ENCODE measurements at regions not wholly inside any gene's neighbourhood (a gene's known extent, or its start where the extent isn't known, plus 50 kb on each side); places are given as distances from the start of the nearest gene placed in this dataset.
A peak's percentile ranks its signal among the peaks of the same experiment; 100 is the strongest.

DNA sequence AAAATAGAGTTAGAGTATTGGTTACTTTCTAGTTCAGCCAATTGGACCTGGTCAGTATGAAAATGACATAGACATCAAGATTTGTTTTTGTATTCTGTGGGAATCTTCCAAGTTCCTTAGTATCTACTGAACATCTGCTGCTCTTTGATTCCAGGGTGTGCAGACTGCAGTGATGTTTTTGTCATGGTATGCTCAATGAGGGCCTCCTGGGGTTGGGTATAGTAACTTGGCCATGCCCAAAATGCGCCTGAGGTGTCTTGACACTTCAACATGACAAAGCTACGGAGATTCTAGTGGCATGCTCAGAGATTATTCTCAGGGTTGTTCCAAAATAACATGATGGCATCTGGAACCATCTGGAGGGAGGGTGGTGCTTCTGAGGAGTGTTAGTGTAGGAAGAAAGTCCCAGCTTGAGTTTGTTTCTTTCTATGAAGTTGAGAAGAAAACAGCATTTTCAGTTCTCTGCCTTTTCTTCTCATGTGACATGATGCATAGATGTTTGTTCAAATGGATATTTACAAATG is 313.5 kb upstream of the TBL1XR1 start:
- FAIRE-seq (peak; percentile 11), DNase-seq (ENCODE audit: insufficient read length, low spot score) (no peak)
- TF ChIP-seq, protein P1, sequence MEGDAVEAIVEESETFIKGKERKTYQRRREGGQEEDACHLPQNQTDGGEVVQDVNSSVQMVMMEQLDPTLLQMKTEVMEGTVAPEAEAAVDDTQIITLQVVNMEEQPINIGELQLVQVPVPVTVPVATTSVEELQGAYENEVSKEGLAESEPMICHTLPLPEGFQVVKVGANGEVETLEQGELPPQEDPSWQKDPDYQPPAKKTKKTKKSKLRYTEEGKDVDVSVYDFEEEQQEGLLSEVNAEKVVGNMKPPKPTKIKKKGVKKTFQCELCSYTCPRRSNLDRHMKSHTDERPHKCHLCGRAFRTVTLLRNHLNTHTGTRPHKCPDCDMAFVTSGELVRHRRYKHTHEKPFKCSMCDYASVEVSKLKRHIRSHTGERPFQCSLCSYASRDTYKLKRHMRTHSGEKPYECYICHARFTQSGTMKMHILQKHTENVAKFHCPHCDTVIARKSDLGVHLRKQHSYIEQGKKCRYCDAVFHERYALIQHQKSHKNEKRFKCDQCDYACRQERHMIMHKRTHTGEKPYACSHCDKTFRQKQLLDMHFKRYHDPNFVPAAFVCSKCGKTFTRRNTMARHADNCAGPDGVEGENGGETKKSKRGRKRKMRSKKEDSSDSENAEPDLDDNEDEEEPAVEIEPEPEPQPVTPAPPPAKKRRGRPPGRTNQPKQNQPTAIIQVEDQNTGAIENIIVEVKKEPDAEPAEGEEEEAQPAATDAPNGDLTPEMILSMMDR (IDR thresholded peaks at IDR 0.05; ENCODE audit: insufficient read depth, missing control alignments): no peak

DNA sequence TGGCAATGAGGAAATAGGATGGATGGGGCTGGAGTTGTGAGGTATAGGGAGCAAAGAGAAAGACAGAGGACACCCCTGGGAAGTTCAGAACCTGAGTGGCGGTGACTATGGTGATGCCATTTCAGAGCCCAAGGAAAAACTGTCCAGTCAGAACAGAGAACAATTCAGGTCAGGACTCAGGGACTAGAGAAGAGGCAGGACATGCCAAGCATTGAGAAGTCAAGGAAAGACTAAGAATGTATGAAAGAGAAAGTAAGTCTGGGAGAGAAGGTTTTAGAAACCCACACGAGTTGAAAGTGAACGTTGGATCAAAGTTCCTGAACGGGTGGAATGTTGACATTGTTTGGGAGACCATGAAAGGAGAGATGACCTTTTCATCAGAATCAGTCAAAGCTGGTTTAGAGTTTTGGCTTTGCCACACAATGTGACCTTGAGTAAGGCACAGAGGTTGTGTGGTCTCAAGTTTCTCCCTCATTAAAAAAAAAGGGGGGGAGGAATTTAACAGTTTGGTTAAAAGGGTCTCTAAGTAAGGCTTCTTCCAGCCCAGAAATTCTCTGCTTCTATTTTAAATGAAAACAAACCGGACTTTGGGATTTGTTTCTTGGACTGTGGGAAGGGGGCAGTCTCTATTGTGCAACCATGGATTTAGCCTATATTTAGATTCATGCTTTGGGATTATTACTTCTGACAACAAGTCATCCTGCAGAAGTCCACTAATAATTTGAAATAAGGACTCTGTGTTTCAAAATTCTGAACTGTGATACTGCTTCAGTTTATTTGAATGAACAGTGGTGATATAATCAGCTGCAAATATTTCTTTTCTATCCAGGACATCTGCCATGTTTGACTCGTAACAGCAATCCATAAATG is 315.9 kb upstream of the TBL1XR1 start:
- DNase-seq (ENCODE audit: insufficient read length, low spot score): no peak
- TF ChIP-seq, protein P1 (IDR thresholded peaks at IDR 0.05; ENCODE audit: insufficient read depth, missing control alignments): no peak
- FAIRE-seq: no peak

DNA sequence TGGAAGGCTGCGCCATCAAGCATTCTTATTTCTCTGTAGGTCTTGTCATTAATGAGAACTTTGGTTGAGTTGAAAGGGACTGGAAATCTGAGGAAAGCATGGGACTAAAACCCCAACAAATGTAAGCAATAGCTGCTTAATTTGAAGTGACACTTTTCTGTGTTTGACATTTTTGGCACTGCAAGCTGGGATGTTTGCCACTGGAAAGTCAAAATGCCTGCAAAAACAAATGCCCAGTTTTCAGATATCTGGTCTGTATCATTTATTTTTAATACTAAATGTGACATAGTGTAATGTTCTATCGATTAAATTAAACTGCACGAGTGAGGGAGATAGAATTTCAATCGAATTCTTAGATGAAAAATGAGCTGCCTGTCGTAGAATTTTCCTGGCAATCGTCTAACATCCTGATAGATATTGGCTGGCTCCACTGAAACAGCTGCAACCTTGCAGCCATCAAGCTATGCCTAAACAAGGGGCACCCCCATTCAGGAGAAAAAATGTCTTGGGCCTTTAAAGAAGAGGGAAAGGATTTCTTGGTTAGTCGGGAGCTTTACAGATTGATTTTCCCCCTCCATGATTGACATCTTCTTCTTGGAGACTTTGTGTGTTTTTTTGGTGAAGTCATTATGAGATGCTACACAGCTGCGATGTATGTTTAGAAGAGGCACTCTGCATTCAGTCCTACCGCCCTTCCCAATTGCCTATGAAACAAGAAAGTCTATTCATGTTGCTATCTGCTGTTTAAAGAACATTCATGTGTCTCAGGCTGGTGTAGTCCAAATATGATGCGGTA is 316.7 kb upstream of the TBL1XR1 start:
- TF ChIP-seq, protein P1 (IDR thresholded peaks at IDR 0.05; ENCODE audit: insufficient read depth, missing control alignments): no peak
- FAIRE-seq (no peak), DNase-seq (ENCODE audit: insufficient read length, low spot score) (no peak)

DNA sequence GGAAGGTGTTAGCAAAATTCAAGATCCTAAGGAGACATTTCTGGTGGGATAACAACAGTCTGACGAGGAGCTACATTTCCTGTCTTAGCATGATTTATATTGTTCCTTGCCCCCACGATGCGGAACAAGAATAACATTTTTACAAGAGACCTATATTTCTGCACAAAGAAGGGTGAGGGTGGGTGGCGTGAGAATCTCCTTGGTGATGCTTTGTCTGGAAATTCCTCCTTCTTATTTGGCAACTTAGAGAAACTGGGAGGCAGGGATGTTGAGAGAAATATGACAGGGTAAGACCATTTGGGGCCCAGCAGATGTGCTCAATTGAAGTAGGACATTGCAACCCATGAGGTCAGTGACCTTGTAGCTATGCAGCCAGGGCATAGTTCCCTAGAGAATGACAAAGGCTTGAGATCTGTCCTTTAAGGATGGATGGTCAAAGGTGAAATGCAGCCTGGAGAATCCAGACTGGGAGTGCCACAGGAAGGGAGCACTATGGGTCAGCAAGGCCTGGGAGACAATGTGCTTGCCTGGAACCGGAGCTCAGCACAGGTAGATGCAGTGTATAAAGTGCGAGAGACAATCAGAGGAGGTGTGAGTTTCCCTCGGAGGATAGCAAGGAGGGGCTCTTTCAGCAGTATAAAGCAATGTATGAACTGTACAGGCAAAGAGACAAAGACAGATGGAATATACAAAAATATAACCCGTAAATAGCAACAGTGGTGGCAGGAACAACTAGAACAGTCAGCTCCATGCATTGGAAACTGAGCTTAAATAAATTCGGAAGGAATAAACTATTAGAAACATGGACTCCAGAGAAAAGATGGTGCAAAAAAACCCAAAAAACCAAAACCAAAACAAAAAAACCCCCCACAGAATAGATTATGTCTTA is 317.6 kb upstream of the TBL1XR1 start:
- TF ChIP-seq, protein P1 (IDR thresholded peaks at IDR 0.05; ENCODE audit: insufficient read depth, missing control alignments): no peak
- FAIRE-seq: no peak
- DNase-seq (ENCODE audit: insufficient read length, low spot score): no peak

DNA sequence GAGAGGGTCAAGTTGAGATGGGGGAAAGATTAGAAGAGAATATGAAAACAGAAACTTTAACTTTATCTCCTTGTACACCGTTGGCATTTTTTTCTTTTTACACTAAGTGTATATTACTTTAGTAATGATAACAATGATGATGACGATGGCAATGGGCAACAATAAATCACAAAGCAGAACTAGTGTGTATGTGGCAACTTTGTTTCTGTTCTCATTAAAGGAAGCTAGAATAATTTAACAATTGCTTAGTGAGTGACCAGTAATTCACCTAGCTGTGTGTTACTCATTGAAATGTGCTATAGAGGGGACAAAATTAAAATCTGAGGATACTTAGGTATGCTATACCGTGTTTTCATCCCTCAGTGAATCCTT is 318.5 kb upstream of the TBL1XR1 start:
- TF ChIP-seq, protein P1 (IDR thresholded peaks at IDR 0.05; ENCODE audit: insufficient read depth, missing control alignments): no peak
- FAIRE-seq (no peak), DNase-seq (ENCODE audit: insufficient read length, low spot score) (no peak)

DNA sequence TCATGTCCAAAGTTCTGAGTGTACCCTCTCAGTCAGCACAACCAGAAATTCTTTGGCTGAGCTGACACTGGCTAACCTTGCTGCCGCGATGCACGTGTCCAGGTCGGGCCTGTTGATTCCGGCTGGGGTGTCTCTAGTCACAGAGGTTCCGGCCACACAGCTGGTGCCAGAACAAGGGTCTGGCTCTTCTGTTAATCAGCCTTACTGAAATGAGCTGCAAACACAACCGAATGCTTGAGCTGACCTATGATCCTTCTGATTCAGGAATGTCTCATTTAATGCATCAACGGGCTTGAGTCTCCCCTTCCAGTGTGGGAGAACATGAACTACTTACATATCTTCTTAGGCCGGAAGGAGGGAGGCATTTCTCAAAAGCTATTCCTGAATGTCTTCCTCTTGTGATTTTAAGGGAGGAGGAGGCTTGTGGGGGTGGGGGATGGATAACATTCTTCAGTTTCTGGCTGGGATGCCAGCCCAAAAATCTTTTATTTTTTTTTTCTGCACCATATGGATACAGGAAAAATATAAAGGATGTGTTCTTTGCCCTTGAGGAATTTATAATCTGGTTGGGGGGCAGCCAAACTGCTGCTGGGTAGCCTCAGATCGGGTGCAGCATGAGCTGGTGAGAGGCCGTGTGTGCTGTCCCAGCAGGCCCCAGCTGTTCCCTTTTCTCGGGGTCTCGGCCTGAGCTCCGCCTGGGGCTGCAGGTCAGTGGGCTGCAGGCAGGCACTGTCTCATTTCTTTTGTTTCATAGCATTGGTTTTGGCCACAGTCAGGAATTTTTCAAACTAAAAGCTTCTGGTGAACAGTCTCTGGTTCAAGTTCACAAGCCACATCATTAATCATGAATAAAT is 319.1 kb upstream of the TBL1XR1 start:
- TF ChIP-seq, protein P1 (IDR thresholded peaks at IDR 0.05; ENCODE audit: insufficient read depth, missing control alignments): no peak
- no peak for FAIRE-seq
- DNase-seq (ENCODE audit: insufficient read length, low spot score): no peak
